ENCODE measurements at regions not wholly inside any gene's neighbourhood (a gene's known extent, or its start where the extent isn't known, plus 50 kb on each side); places are given as distances from the start of the nearest gene placed in this dataset.

GRCh38 chr4:153933915-153934687 is 145.2 kb upstream of the SFRP2 start:
- TF ChIP-seq CTCF (IDR thresholded peaks at IDR 0.05) (no peak), POLR2A (IDR thresholded peaks at IDR 0.05) (no peak)

Data from lower leg skin (tissue), 3 donors.